GM13977 (cell line): ENCODE measurements at regions not wholly inside any gene's neighbourhood (a gene's known extent, or its start where the extent isn't known, plus 50 kb on each side); places are given as distances from the start of the nearest gene placed in this dataset.

ENCODE experiments used
- DNase-seq: peaks from one replicate; pipeline ENCODE4 v3.0.0; 2012; ENCODE audit warnings: low spot score
- in situ Hi-C: fragments of 300-500 bp; cut with MboI; formaldehyde crosslinking; loops from one replicate; pipeline ENCODE4 v1.12.0; 2022; ENCODE audit warnings: low sequenced_read_pairs, low pct_unique_long_range_greater_than_20kb, mixed read lengths, inconsistent platforms; ENCODE audit not compliant: unreplicated experiment
- TF ChIP-seq, protein P1 (sequence below): IDR thresholded peaks from 2 replicates; pipeline ENCODE4 v1.5.1; 2012; ENCODE audit warnings: mild to moderate bottlenecking, control low read depth; ENCODE audit not compliant: insufficient read depth; ENCODE audit errors: extremely low read depth, missing control alignments

DNA sequence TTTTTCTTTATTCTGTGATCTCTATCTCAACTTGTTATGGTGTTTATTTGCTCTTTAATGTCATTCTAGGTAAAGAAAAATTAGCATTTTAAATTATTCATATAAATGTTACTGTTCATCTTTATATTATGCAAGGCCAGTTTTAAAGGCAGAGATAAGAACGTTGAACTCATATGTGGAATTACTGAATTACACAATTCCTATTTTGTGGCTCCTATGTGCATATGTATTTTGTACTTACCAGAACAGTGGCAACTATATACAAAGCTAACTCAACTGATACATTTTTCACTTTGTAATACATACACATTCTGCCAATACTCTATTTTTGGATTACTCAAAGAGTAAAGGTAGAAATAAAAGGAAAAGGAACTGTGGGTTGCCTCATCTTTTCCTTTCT, 533.2 kb upstream of the NR3C2 start:
- TF ChIP-seq, protein P1, sequence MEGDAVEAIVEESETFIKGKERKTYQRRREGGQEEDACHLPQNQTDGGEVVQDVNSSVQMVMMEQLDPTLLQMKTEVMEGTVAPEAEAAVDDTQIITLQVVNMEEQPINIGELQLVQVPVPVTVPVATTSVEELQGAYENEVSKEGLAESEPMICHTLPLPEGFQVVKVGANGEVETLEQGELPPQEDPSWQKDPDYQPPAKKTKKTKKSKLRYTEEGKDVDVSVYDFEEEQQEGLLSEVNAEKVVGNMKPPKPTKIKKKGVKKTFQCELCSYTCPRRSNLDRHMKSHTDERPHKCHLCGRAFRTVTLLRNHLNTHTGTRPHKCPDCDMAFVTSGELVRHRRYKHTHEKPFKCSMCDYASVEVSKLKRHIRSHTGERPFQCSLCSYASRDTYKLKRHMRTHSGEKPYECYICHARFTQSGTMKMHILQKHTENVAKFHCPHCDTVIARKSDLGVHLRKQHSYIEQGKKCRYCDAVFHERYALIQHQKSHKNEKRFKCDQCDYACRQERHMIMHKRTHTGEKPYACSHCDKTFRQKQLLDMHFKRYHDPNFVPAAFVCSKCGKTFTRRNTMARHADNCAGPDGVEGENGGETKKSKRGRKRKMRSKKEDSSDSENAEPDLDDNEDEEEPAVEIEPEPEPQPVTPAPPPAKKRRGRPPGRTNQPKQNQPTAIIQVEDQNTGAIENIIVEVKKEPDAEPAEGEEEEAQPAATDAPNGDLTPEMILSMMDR = no peak
- no peak for DNase-seq
- in situ Hi-C loops = no loop called here

DNA sequence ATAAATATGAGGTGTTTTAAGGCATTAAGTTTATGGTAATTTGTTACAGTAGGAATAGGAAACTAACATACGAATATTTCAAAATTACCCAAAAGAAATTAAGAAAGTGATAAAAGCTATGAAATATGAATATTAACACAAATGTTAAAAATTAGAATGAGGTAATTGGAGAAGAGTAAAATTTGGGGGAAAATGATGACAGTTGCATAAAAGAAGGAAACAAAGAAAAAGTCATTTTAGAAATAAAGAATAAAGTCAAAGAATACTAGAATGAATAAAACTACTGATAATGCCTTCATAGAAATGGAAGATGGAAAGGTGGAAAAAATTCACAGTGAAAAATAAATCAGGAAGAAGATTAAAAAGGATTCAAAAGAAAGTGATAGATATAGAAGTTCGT, 522.9 kb upstream of the NR3C2 start:
- TF ChIP-seq, protein P1 = no peak
- in situ Hi-C loops = no loop called here
- DNase-seq = no peak

DNA sequence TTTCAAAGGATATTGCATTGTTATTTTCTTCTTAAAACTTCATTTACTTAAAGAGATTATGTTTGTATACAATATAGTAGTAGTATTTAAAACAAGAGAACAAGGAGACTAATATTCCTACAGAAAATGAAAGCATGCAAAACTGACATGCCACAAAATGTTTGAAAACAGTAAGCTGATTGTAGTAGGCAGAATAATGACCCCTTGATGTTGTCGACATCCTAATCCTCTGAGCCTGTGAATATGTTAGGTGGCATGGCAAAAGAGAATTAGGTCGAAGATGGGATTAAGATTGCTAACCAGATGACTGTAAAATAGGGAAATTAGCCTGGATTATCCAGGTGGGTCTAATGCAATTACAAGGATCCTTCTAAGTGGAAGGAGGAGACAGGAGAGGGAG, 522.2 kb upstream of the NR3C2 start:
- TF ChIP-seq, protein P1 = no peak
- in situ Hi-C loops = no loop called here
- no peak for DNase-seq

DNA sequence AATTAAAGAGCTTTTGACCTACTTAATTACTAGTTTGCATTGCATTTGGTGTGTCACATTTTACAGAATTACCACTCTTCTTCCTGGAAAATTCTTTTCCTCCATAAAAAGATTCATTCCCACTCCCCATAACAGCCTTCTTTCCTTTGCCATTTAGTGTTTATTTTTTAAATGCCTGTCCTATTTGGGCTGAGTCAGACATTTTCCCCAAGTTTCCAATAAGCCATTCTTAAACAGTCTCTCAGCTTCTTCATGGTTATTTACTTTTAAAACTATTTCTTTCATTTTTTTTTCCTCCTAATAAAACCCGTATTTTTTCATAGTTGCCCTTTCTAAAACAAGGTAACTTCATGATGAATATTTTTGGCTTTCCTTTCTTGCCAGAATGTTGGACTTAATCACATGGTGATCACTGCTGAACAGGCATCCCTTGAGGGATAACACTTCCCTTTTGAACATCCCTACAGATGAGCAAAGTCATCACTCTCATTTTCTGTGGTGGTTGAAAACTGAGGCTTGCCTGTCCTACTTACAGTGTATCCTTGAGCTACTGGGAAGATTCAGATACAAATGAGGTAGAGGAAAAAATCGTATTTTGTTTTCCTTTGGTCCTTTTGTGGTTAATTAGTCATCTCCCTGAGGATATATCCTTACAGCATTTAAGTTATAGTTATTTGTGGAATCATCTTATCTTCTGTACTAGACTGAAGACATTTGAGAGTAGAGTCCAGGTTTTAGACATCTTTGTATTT, 520.5 kb upstream of the NR3C2 start:
- in situ Hi-C loops = no loop called here
- no peak for DNase-seq

DNA sequence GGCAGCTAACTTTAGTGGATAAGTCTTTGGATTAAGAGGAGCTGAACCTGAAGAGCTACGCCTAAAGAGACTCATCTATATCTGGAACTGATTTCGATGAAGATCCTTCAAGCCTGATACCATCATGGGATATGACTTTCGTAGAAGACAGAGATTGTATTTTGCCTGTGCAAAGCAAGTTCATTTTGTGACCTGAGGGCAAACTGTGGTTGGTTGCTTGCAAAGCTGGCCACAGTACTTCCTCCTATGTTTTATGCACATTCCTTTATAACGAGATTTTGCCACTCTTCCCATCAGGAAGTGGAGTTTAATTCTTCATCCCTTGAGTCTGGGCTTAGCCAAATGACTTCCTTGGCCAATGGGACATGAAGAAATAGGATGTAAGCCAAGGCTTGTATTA, 519.3 kb upstream of the NR3C2 start:
- TF ChIP-seq, protein P1 = no peak
- no peak for DNase-seq
- in situ Hi-C loops = no loop called here

More for the DNA sequence above, 520.5 kb upstream of the NR3C2 start:
- TF ChIP-seq, protein P1 = no peak

DNA sequence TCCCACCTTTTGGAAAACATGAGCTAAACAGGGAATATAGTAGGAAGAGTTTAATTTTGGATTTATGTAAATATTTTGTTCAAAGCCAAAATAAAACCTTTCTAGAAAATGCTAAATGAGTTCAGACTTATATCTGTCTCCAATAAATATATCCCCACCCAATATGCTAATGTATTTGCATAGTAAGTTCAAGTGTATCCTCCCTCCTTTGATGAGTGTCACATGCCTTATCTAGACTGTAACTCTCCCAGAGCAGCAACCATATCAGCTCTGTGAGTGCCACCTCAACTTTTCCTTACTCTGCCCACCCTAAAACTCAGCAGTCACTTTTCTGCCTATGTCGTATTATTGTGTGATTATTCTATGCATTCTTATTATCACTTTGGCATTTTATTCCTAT, 516.1 kb upstream of the NR3C2 start:
- DNase-seq = no peak
- in situ Hi-C loops = no loop called here
- TF ChIP-seq, protein P1 = no peak
